ENCODE measurements at regions not wholly inside any gene's neighbourhood (a gene's known extent, or its start where the extent isn't known, plus 50 kb on each side); places are given as distances from the start of the nearest gene placed in this dataset.

- no peak for TF ChIP-seq POLR2A (IDR thresholded peaks at IDR 0.05; ENCODE audit: low read depth, low read length)
- TF ChIP-seq PAX5 (IDR thresholded peaks at IDR 0.05; ENCODE audit: insufficient read depth, low read length, severe bottlenecking) = no peak
- TF ChIP-seq POLR2AphosphoS5 (IDR thresholded peaks at IDR 0.05; ENCODE audit: low read depth, low read length) = no peak
These were observed 433.2 kb upstream of the TNP1 start for GRCh38 chr2:217293046-217293445.
